GM23338 (cell line): ENCODE measurements at regions not wholly inside any gene's neighbourhood (a gene's known extent, or its start where the extent isn't known, plus 50 kb on each side); places are given as distances from the start of the nearest gene placed in this dataset.

ENCODE experiments used
- ATAC-seq: fragments of 200-7000 bp; cut with Tn5 transposase; 3 replicates; pipeline ENCODE4 v1.9.1; 2020
- DNase-seq: peaks from one replicate; pipeline ENCODE4 v3.0.0-alpha.2; 2015; ENCODE audit warnings: low spot score
- H2AFZ ChIP-seq: fragments of 200-600 bp; sonication (generic); 2 replicates; pipeline ENCODE4 v1.8.0; 2016; ENCODE audit warnings: antibody characterized with exemption, mild to moderate bottlenecking, moderate library complexity
- H3F3A ChIP-seq: fragments of 200-600 bp; sonication (generic); replicated peaks from 2 replicates; pipeline ENCODE4 v1.8.0; 2017; ENCODE audit warnings: antibody characterized with exemption, mixed run types, low read depth
- H3K27ac ChIP-seq: fragments of 200-600 bp; sonication (generic); 2 replicates; pipeline ENCODE4 v1.6.1; 2016; ENCODE audit warnings: low read depth
- H3K27me3 ChIP-seq: fragments of 200-600 bp; sonication (generic); 2 replicates; pipeline ENCODE4 v1.8.0; 2016; ENCODE audit warnings: mild to moderate bottlenecking, mixed run types, moderate library complexity; ENCODE audit not compliant: insufficient read depth
- H3K36me3 ChIP-seq: fragments of 200-600 bp; sonication (generic); 2 replicates; pipeline ENCODE4 v1.8.0; 2016; ENCODE audit warnings: mild to moderate bottlenecking; ENCODE audit not compliant: insufficient read depth
- H3K4me1 ChIP-seq: fragments of 200-600 bp; sonication (generic); 2 replicates; pipeline ENCODE4 v1.8.0; 2016; ENCODE audit warnings: mild to moderate bottlenecking, moderate library complexity; ENCODE audit not compliant: insufficient read depth
- H3K4me2 ChIP-seq: fragments of 200-600 bp; sonication (generic); 2 replicates; pipeline ENCODE4 v1.7.1; 2017; ENCODE audit warnings: mixed run types
- H3K4me3 ChIP-seq: fragments of 200-600 bp; sonication (generic); 2 replicates; pipeline ENCODE4 v1.6.1; 2016; ENCODE audit warnings: mixed run types
- H3K79me2 ChIP-seq: fragments of 200-600 bp; sonication (generic); replicated peaks from 2 replicates; pipeline ENCODE4 v1.8.0; 2017; ENCODE audit warnings: mild to moderate bottlenecking; ENCODE audit not compliant: insufficient read depth
- H3K9me2 ChIP-seq: fragments of 200-600 bp; sonication (generic); 2 replicates; pipeline ENCODE4 v1.8.0; 2017; ENCODE audit not compliant: insufficient read depth
- H4K20me1 ChIP-seq: fragments of 200-600 bp; sonication (generic); replicated peaks from 2 replicates; pipeline ENCODE4 v1.8.0; 2017; ENCODE audit warnings: mild to moderate bottlenecking; ENCODE audit not compliant: insufficient read depth
- H3K27ac Mint-ChIP-seq: 2 replicates; pipeline ENCODE4 v1.8.0; 2020; ENCODE audit warnings: inconsistent platforms, mild to moderate bottlenecking, moderate library complexity, mixed read lengths
- H3K27me3 Mint-ChIP-seq: 3 replicates; pipeline ENCODE4 v1.8.0; 2022; ENCODE audit warnings: low read depth, mild to moderate bottlenecking, moderate library complexity, mixed read lengths, inconsistent platforms; ENCODE audit not compliant: insufficient read depth, poor library complexity
- H3K36me3 Mint-ChIP-seq: 3 replicates; pipeline ENCODE4 v1.8.0; 2021; ENCODE audit warnings: low read depth, mild to moderate bottlenecking, inconsistent platforms, moderate library complexity, mixed read lengths
- H3K4me1 Mint-ChIP-seq: 3 replicates; pipeline ENCODE4 v1.8.0; 2020; ENCODE audit warnings: mild to moderate bottlenecking, inconsistent platforms, mixed read lengths
- H3K4me3 Mint-ChIP-seq: 3 replicates; pipeline ENCODE4 v1.8.0; 2021; ENCODE audit warnings: moderate library complexity, mild to moderate bottlenecking, inconsistent platforms, mixed read lengths
- H3K9me3 Mint-ChIP-seq: 3 replicates; pipeline ENCODE4 v1.8.0; 2020; ENCODE audit warnings: moderate library complexity, mild to moderate bottlenecking, inconsistent platforms, mixed read lengths
- CREB1 ChIP-seq: fragments of 250-450 bp; sonication (Bioruptor Pico); IDR thresholded peaks from 2 replicates; pipeline ENCODE4 v1.5.0; 2020; ENCODE audit warnings: low read depth, mild to moderate bottlenecking, moderate library complexity
- CTCF ChIP-seq, 2 experiments: fragments of 200-600 bp in 1 of 2; sonication (generic) in 1 of 2; conservative IDR thresholded peaks; 2 replicates each; pipeline versions ENCODE4 v1.5.1 to v1.6.1; 2016 to 2017; ENCODE audit warnings: antibody characterized with exemption in 2 of 2, low read depth in 2 of 2, mild to moderate bottlenecking in 2 of 2, moderate library complexity in 1 of 2
- EZH2phosphoT487 ChIP-seq: fragments of 200-600 bp; sonication (generic); IDR thresholded peaks from one replicate; pipeline ENCODE4 v1.8.1; 2018; ENCODE audit warnings: antibody characterized with exemption; ENCODE audit not compliant: unreplicated experiment
- JUNB ChIP-seq: IDR thresholded peaks from one replicate; pipeline ENCODE4 v1.6.1; 2016; ENCODE audit warnings: antibody characterized with exemption; ENCODE audit not compliant: unreplicated experiment
- NANOG ChIP-seq: IDR thresholded peaks from 2 replicates; pipeline ENCODE4 v1.6.1; 2016; ENCODE audit warnings: antibody characterized with exemption, borderline replicate concordance
- REST ChIP-seq: IDR thresholded peaks from one replicate; pipeline ENCODE4 v1.6.1; 2018; ENCODE audit warnings: antibody characterized with exemption; ENCODE audit not compliant: unreplicated experiment
- STAT1 ChIP-seq: IDR thresholded peaks from one replicate; pipeline ENCODE4 v1.6.1; 2016; ENCODE audit warnings: antibody characterized with exemption; ENCODE audit not compliant: unreplicated experiment
- ZNF331 ChIP-seq: fragments of 250-450 bp; sonication (Bioruptor Pico); IDR thresholded peaks from 2 replicates; pipeline ENCODE4 v1.5.0; 2020; ENCODE audit warnings: low read depth, mild to moderate bottlenecking, moderate library complexity
- ZNF462 ChIP-seq: fragments of 250-450 bp; sonication (Bioruptor Pico); IDR thresholded peaks from 2 replicates; pipeline ENCODE4 v1.5.0; 2020; ENCODE audit warnings: mild to moderate bottlenecking, moderate library complexity

GRCh38 chr20:52823303-52823702, 148.9 kb upstream of the TSHZ2 start:
- Histone ChIP-seq H3K27me3 (no peaks in the 10 kb centered on the region), H4K20me1 (no peaks in the 10 kb centered on the region), H3K4me3 (no peak overlapping the region), H3K4me1 (no peaks in the 10 kb centered on the region), H3F3A (no peaks in the 10 kb centered on the region), H3K79me2 (no peaks in the 10 kb centered on the region), H3K27ac (no peak overlapping the region), H2AFZ (no peak overlapping the region), H3K36me3 (no peaks in the 10 kb centered on the region), H3K4me2 (no peak overlapping the region), H3K9me2 (peaks cover 6% of the 10 kb centered on the region; the same call in 1 of the 2 replicates)
- H3K27ac Mint-ChIP-seq = no peak overlapping the region
- H3K4me1 Mint-ChIP-seq = no peaks in the 10 kb centered on the region
- no peaks in the 10 kb centered on the region for H3K9me3 Mint-ChIP-seq
- no peak for TF ChIP-seq JUNB
- TF ChIP-seq ZNF462 (CRISPR knock-in tag) = no peak
- no peak for TF ChIP-seq NANOG
- TF ChIP-seq EZH2phosphoT487 = no peak
- no peak for TF ChIP-seq CREB1
- H3K27me3 Mint-ChIP-seq = no peaks in the 10 kb centered on the region
- H3K36me3 Mint-ChIP-seq = no peaks in the 10 kb centered on the region
- no peak for ATAC-seq
- no peak for DNase-seq
- H3K4me3 Mint-ChIP-seq = no peak overlapping the region

DNA sequence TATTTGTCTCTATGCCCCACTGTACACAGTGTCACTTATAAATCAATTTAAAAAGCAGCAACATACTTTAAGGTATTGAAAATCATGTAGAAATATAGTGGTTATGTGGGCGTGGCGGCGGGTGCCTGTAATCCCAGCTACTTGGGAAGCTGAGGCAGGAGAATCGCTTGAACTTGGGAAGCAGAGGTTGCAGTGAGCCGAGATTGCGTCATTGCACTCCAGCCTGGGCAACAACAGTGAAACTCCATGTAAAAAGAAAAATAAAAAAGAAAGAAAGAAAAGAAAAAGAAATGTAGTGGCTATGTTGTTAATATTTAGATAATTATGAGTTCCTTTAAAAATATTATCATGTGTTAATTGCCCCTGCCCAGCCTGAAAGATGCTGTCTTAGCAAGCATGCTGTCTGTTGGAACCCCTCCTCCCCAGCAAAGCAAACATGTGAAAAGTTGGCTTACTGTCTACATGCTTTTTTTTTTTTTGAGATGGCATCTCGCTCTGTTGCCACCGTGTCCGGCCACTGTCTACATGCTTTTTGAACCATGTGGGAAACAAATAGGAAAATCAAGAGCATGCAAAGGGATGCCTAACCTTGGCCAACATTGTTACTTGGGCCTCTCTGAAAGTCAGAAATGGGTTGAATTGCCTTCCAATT, 151.4 kb upstream of the TSHZ2 start:
- Mint-ChIP-seq H3K27ac (no peak overlapping the region), H3K27me3 (peaks cover 1% of the 10 kb centered on the region), H3K4me3 (no peak overlapping the region), H3K9me3 (no peaks in the 10 kb centered on the region), H3K4me1 (no peaks in the 10 kb centered on the region), H3K36me3 (no peaks in the 10 kb centered on the region)
- Histone ChIP-seq H3K4me3 (no peak overlapping the region), H3K36me3 (no peaks in the 10 kb centered on the region), H4K20me1 (no peaks in the 10 kb centered on the region), H3F3A (no peaks in the 10 kb centered on the region), H3K4me2 (no peak overlapping the region), H3K9me2 (no peaks in the 10 kb centered on the region), H3K27me3 (no peaks in the 10 kb centered on the region), H2AFZ (no peak overlapping the region), H3K4me1 (no peaks in the 10 kb centered on the region), H3K27ac (no peak overlapping the region), H3K79me2 (no peaks in the 10 kb centered on the region)
- ATAC-seq = no peak
- no peak for DNase-seq
- TF ChIP-seq EZH2phosphoT487 (no peak), CREB1 (no peak), STAT1 (no peak), CTCF (conservative IDR thresholded peaks at IDR 0.05; ENCODE audit: low read depth in 2 of 2) (no peak), REST (no peak), ZNF331 (CRISPR knock-in tag) (no peak), NANOG (no peak)
